Esophagus squamous epithelium (tissue), 4 donors: ENCODE measurements at regions not wholly inside any gene's neighbourhood (a gene's known extent, or its start where the extent isn't known, plus 50 kb on each side); places are given as distances from the start of the nearest gene placed in this dataset.

Source experiments
- CTCF ChIP-seq, 6 experiments: fragments of 450-650 bp in 4 of 6; fragments of 200-600 bp in 2 of 6; sonication (generic) in 2 of 6; IDR thresholded peaks; one replicate each; pipeline ENCODE4 v1.5.1; 2016 to 2019; ENCODE audit warnings: antibody characterized with exemption in 6 of 6, mild to moderate bottlenecking in 4 of 6, moderate library complexity in 4 of 6
- POLR2A ChIP-seq, 4 donors: fragments of 450-650 bp; IDR thresholded peaks; one replicate each; pipeline ENCODE4 v1.6.1; 2017; ENCODE audit warnings: antibody characterized with exemption in 4 of 4, mild to moderate bottlenecking in 4 of 4, moderate library complexity in 3 of 4

DNA sequence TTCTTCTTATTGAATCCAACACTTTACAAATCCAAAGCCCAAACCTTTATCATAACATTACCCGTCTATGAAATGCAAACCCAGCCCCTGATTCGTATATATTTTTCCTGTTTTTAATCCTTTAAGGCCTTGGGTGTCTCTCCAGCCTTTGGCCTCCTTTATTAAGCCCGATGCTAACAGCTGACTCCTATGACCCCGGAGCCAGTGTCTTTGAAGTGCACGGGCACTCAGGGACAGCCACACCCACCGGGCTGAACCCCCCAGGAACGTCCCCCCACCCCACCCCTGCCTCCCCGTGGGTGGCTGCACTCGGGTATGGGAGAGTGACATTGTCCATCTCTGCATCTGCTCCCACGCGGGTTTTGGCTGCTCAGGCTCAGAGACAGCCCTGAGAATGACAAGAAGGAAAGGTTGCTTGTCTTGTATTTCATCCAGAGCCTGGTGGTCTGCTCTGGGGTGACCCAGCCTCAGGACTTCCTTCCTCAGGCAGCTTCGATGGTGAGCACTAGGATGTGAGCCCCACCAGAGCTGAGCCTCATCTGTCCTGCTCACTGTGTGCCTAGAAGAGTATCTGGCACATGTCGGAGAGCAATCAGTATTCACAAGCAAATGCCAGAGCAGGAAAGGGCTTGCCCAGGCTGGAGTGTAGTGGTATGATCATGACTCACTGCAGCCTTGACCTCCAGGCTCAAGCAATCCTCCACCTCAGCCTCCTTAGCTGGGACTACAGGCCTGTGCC is 210.4 kb downstream of the SKIDA1 start:
- no peak for TF ChIP-seq CTCF (IDR thresholded peaks at IDR 0.05)
- no peak for TF ChIP-seq POLR2A (IDR thresholded peaks at IDR 0.05)
